KBM-7 (cell line): ENCODE measurements at regions not wholly inside any gene's neighbourhood (a gene's known extent, or its start where the extent isn't known, plus 50 kb on each side); places are given as distances from the start of the nearest gene placed in this dataset.
A peak's percentile ranks its signal among the peaks of the same experiment; 100 is the strongest.
"Not testable (repeated sequence)": the region's sequence is repeated elsewhere in the genome, so short reads cannot be mapped to it uniquely, and the experiment has no call there.

Source experiments
- DNase-seq: peaks from one replicate; pipeline ENCODE4 v3.0.0-alpha.2; 2015
- in situ Hi-C: fragments of 300-500 bp; cut with MboI; formaldehyde crosslinking; loops from 2 replicates; pipeline ENCODE4 v1.14.3; 2020; ENCODE audit warnings: low sequenced_read_pairs, low pct_unique_long_range_greater_than_20kb, mixed read lengths

- DNase-seq: no peak
- in situ Hi-C loops: no loop called here
Measured at GRCh38 chr2:238518821-238519186, 92.1 kb downstream of the ASB1 start.

GRCh38 chr2:238520359-238520886 lies 93.7 kb downstream of the ASB1 start:
- in situ Hi-C loops: no loop called here

DNA sequence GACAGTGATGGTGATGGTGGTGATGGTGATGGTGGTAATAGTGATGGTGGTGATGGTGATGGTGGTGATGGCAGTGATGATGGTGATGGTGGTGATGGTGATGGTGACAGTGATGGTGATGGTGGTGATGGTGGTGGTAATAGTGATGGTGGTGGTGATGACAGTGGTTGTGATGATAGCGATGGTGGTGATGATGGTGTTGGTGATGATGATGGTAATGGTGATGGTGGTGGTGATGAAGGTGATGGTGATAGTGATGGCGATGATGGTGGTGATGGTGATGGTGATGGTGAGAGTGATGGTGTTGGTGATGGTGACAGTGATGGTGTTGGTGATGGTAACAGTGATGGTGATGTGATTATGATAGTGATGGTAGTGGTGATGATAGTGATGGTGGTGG lies 94.3 kb downstream of the ASB1 start:
- no peak for DNase-seq
- in situ Hi-C loops: no loop called here

More at GRCh38 chr2:238520359-238520886, 93.7 kb downstream of the ASB1 start:
- no peak for DNase-seq

- in situ Hi-C loops: no loop called here
- DNase-seq: no peak
Measured at GRCh38 chr2:238521870-238522269, 95.1 kb downstream of the ASB1 start.

GRCh38 chr2:238523158-238524110 lies 96.7 kb downstream of the ASB1 start:
- in situ Hi-C loops: no loop called here

GRCh38 chr2:238524426-238524983 lies 97.8 kb downstream of the ASB1 start:
- DNase-seq: no peak
- in situ Hi-C loops: no loop called here

More at GRCh38 chr2:238523158-238524110, 96.7 kb downstream of the ASB1 start:
- DNase-seq: no peak

- DNase-seq: peak; percentile 44
Measured at GRCh38 chr2:238525990-238526389, 99.3 kb downstream of the ASB1 start.

DNA sequence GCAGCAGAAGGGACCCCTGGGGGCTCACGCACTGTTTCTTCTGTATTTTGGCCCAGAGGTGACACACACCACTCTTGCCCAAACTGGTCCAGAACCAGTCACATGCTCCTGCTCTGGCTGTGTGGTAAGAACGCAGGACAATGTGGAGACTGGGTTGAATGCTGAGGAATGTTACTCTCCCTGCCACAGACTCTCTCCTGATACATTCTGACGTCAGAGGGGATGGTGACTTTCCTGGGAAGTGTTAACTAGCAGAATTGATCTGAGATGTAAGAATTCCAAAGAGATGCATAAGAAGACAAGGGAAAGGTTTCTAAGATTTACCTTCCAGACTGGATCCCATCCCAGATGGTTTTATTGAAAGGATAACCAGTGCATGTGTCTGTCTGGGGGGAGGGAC lies 100.8 kb downstream of the ASB1 start:
- in situ Hi-C loops: no loop called here
- no peak for DNase-seq

More at GRCh38 chr2:238525990-238526389, 99.3 kb downstream of the ASB1 start:
- in situ Hi-C loops: no loop called here

DNA sequence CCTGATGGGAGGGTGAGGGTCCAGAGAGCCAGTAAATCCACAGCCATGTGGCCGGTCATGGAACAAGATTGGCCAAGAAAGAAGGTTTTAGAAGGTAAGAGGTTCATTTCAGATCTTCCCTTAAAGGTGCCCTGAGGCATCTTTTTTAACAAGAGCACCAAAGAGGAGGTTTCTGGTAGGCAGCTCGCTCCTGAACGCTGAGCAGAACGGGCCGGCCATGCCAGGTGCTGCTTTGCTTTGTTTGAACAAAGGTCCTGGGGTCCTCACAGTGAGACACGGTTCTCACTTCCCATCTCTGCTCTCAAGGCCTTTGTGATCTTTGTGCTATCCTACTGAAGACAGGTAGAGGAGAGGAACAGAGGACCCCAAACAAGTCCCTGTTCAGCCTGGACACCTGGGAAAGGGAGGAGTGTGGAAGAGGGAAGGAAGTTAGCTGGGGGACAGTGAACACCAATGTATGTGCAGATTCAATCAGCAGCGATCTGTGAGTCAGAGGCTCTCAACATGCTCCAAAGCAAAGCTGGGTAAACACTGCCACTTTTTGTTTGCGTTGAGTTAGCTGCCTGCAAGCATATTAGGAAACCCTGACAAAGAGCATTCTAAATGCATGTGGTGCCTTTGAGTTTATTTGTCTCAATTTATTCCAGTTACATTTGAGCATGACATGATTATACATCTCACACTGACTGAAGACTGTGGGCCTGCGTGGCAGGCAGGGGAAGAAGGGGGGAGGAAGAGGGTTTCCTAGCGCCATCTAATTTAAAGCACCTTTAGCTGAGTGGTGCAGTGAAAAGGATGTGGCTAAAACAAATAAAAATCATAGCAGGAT lies 102.4 kb downstream of the ASB1 start:
- in situ Hi-C loops: no loop called here
- DNase-seq: no peak

DNA sequence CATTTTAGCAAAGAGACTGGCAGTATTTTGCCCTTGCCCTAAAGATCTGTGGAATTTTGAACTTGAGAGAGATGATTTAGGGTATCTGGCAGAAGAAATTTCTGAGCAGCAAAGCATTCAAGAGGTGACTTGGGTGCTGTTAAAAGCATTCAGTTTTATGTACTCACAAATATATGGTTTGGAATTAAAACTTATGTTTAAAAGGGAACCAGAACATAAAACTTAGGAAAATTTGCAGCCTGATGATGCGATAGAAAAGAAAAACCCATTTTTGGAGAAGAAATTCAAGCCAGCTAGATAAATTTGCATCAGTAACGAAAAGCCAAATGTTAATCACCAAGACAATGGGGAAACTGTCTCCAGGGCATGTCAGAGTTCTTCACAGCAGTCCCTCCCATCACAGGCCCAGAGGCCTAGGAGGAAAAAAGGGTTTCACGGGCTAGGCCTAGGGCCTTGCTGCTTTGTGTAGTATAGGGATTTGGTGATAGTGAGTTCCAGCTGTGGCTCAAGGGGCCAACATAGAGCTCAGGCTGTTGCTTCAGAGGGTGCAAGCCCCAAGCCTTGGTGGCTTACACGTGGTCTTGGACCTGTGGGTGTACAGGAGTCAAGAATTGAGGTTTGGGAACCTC lies 104.4 kb downstream of the ASB1 start:
- DNase-seq, in situ Hi-C loops: not testable (repeated sequence)

- DNase-seq, in situ Hi-C loops: not testable (repeated sequence)
Measured at GRCh38 chr2:238543732-238544131, 117.0 kb downstream of the ASB1 start.

DNA sequence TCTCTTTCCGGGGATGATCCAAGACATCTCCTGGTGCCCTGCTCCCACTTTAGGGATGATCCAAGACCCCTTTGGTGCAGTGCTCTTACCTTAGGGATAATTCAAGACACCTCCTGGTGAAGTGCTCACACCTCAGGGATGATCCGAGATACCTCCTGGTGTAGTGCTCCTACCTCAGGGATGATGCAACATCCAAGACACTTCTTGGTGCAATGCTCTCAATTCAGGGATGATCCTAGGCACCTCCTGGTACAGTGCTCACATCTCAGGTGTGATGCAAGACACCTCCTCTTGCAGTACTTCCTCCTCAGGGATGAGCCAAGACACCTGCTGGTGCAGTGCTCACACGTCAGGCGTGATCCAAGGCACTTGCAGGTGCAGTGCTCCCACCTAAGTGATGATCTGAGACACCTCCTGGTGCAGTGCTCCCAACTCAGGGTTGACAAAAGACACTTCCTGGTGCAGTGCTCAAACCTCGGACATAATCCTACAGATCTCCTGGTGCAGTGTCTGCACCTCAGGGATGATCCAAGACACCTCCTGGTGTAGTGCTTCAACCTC lies 122.3 kb downstream of the ASB1 start:
- DNase-seq: no peak
- in situ Hi-C loops: no loop called here

GRCh38 chr2:238549866-238550265 lies 123.1 kb downstream of the ASB1 start:
- in situ Hi-C loops: no loop called here

DNA sequence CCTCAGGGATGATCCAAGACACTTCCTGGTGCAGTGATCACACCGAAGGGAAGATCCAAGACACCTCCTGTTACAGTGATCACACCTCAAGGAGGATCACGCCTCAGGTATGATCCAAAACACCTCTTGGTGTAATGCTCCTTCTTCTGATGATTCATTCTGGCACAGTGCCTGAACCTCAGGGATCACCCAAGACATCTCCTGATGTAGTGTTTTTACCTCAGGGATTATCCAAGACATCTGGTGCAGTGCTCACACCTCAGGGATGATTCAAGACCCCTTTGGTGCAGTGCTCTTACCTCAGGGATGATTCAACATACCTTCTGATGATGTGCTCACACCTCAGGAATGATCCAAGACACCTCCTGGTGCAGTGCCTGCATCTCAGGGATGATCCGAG lies 124.4 kb downstream of the ASB1 start:
- in situ Hi-C loops: no loop called here

More at GRCh38 chr2:238549866-238550265, 123.1 kb downstream of the ASB1 start:
- DNase-seq: no peak

GRCh38 chr2:238552226-238552625 lies 125.5 kb downstream of the ASB1 start:
- DNase-seq: no peak
- in situ Hi-C loops: no loop called here

More for the DNA sequence above, 124.4 kb downstream of the ASB1 start:
- no peak for DNase-seq

- in situ Hi-C loops: no loop called here
- DNase-seq: no peak
Measured at GRCh38 chr2:238553159-238553558, 126.4 kb downstream of the ASB1 start.

- no peak for DNase-seq
- in situ Hi-C loops: no loop called here
Measured at GRCh38 chr2:238554468-238555315, 128.0 kb downstream of the ASB1 start.
